ENCODE measurements at regions not wholly inside any gene's neighbourhood (a gene's known extent, or its start where the extent isn't known, plus 50 kb on each side); places are given as distances from the start of the nearest gene placed in this dataset.

DNA sequence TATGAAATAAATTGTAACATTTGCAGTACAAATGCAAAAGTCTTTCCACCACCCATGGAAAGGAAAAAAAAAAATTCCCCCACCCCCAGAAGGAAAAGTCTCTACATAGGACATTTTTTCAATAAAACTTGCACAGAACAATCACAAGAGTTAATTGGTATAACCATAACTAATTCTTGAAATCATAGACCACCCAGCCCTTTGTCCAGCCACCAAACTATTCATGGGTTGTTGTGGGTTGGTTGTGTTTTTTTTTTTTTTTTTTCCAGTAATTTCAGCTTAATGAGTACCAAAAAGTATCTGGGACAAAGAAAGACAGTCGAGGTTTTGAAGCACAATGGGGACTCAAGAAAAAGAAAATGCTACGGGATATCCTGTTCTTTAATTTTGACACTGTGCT, 355.0 kb upstream of the ROBO2 start:
- DNase-seq (ENCODE audit: low spot score in 2 of 2, unreplicated experiment in 2 of 2): no peak
- TF ChIP-seq, protein P1, sequence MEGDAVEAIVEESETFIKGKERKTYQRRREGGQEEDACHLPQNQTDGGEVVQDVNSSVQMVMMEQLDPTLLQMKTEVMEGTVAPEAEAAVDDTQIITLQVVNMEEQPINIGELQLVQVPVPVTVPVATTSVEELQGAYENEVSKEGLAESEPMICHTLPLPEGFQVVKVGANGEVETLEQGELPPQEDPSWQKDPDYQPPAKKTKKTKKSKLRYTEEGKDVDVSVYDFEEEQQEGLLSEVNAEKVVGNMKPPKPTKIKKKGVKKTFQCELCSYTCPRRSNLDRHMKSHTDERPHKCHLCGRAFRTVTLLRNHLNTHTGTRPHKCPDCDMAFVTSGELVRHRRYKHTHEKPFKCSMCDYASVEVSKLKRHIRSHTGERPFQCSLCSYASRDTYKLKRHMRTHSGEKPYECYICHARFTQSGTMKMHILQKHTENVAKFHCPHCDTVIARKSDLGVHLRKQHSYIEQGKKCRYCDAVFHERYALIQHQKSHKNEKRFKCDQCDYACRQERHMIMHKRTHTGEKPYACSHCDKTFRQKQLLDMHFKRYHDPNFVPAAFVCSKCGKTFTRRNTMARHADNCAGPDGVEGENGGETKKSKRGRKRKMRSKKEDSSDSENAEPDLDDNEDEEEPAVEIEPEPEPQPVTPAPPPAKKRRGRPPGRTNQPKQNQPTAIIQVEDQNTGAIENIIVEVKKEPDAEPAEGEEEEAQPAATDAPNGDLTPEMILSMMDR (IDR thresholded peaks at IDR 0.05; ENCODE audit: unreplicated experiment): no peak
- H3K4me3 Mint-ChIP-seq: no peak overlapping the region
- peaks cover 6% of the 10 kb centered on the region for H3K9me3 Mint-ChIP-seq
- H3K27me3 Mint-ChIP-seq (ENCODE audit: low read depth): no peaks in the 10 kb centered on the region
- peaks cover 6% of the 10 kb centered on the region for H3K4me1 Mint-ChIP-seq
- no peaks in the 10 kb centered on the region for H3K36me3 Mint-ChIP-seq
- H3K27ac Mint-ChIP-seq: no peak overlapping the region

DNA sequence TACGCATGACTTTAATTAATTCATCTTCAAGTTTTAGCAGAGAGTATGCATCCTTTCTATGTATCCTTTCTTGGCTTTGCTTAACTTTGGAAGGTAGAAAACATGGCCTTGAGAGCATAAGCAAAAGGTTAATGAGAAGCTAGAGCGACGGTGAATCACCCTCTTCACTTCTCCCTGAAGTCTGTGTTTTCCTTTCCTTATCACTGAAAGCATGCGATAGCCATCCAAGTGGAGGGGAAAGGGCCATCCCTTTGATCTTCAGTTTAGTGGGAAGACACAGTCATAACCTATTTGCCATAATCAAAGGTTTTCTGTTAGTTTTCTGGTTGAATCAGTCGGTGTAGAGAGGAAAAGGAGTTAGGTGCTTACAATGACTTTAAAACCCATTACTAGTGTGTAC, 354.0 kb upstream of the ROBO2 start:
- H3K27ac Mint-ChIP-seq: peak overlapping the region; percentile 28
- peaks cover 6% of the 10 kb centered on the region for H3K9me3 Mint-ChIP-seq
- H3K27me3 Mint-ChIP-seq (ENCODE audit: low read depth): no peaks in the 10 kb centered on the region
- H3K4me3 Mint-ChIP-seq: no peak overlapping the region
- no peak for DNase-seq (ENCODE audit: low spot score in 2 of 2, unreplicated experiment in 2 of 2)
- no peaks in the 10 kb centered on the region for H3K36me3 Mint-ChIP-seq
- TF ChIP-seq, protein P1 (IDR thresholded peaks at IDR 0.05; ENCODE audit: unreplicated experiment): no peak
- peaks cover 6% of the 10 kb centered on the region for H3K4me1 Mint-ChIP-seq

DNA sequence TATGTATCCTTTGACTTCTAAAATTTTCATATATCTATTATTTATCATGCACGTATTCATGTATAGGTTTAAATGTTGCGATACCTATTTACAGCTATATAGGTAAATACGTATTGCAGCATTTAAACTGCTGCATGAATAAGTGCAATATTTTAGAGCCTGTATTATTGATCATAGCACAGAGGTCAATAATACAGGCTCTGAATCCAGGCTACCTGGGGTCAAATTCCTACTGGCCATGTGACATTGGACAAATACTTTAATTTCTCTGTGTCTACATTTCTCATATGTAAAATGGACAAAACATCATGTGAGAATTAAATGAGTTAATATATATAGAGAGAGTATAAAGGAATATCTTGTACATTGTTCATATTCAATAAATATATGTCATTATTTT, 352.9 kb upstream of the ROBO2 start:
- DNase-seq (ENCODE audit: low spot score in 2 of 2, unreplicated experiment in 2 of 2): no peak
- Mint-ChIP-seq H3K9me3 (peaks cover 6% of the 10 kb centered on the region), H3K36me3 (no peaks in the 10 kb centered on the region)

DNA sequence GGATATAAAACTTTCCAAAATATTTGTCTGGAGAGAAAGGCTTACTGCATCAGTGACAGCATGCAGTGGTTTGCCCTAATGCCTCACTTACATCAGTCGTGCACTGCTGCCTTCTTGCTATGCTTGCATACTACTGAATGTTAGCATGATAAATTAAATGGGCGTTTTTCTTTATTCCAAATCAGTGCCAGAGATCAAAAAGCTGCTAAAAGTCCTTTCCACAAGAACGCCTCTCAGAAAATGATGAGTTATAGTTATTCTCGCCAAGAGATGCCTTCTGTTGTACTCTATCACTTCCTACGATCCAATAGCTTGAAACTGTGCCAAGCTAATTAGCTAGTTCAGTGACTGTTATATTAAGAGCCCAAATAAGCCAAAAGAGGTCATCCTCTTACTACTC, 345.8 kb upstream of the ROBO2 start:
- Mint-ChIP-seq H3K27ac (no peak overlapping the region), H3K9me3 (peaks cover 6% of the 10 kb centered on the region), H3K4me1 (peaks cover 6% of the 10 kb centered on the region), H3K27me3 (ENCODE audit: low read depth) (no peaks in the 10 kb centered on the region), H3K36me3 (no peaks in the 10 kb centered on the region), H3K4me3 (no peak overlapping the region)
- TF ChIP-seq, protein P1 (IDR thresholded peaks at IDR 0.05; ENCODE audit: unreplicated experiment): no peak
- DNase-seq (ENCODE audit: low spot score in 2 of 2, unreplicated experiment in 2 of 2): no peak

More for the DNA sequence above, 352.9 kb upstream of the ROBO2 start:
- Mint-ChIP-seq H3K27me3 (ENCODE audit: low read depth) (no peaks in the 10 kb centered on the region), H3K4me3 (no peak overlapping the region), H3K27ac (no peak overlapping the region), H3K4me1 (peaks cover 6% of the 10 kb centered on the region)
- TF ChIP-seq, protein P1 (IDR thresholded peaks at IDR 0.05; ENCODE audit: unreplicated experiment): no peak

DNA sequence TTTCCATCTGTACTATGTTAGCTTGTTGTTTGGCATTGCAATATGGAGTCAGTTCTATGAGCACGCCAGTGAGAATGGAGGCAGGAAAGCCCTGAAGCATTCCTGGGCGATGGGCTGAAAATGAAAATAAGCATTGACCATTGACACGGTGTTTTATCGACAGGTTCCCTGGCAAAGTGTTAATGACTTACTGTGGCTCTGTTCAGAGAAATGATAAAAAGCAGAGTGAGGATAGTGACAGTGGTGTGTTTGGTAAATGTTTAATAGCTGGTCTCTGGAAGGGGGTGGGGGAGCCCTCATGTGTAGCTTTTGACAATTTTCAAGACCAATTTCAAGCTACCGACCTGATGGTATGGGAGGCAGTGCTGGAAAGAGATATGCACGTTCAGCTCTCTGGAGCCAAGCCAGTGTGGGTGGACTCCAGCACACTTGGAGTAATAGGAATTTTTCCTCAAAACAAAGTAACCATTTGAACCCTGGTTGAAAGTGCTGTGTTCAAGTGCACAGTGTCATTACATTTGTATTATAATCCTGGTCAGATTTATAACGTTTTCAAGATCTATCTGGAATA, 341.7 kb upstream of the ROBO2 start:
- TF ChIP-seq, protein P1 (IDR thresholded peaks at IDR 0.05; ENCODE audit: unreplicated experiment): no peak
- no peak for DNase-seq (ENCODE audit: low spot score in 2 of 2, unreplicated experiment in 2 of 2)
- H3K27me3 Mint-ChIP-seq (ENCODE audit: low read depth): peaks cover 5% of the 10 kb centered on the region
- H3K9me3 Mint-ChIP-seq: no peaks in the 10 kb centered on the region
- no peaks in the 10 kb centered on the region for H3K36me3 Mint-ChIP-seq
- H3K27ac Mint-ChIP-seq: no peak overlapping the region
- no peak overlapping the region for H3K4me3 Mint-ChIP-seq
- H3K4me1 Mint-ChIP-seq: peaks cover 10% of the 10 kb centered on the region

DNA sequence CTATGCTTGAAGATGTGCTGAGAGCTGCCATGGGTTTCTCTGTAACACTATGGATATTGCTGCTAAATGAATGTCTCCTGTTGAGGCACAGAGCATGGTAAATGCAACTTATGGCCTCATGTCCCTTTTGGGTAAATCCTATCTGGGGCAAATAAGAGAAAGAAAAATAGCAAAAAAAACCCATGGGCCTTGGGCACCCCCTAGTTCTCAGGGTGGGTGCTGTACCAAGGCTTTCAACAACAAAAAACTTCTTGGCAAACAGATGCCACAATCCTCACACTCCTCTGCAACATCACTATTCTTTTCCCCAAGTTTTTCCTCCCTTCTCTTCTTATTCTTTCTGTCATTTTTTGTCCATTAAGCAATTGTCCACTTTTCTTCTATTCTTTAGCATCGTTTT, 340.1 kb upstream of the ROBO2 start:
- H3K27me3 Mint-ChIP-seq (ENCODE audit: low read depth): peaks cover 5% of the 10 kb centered on the region
- H3K9me3 Mint-ChIP-seq: peaks cover 4% of the 10 kb centered on the region
- peaks cover 10% of the 10 kb centered on the region for H3K4me1 Mint-ChIP-seq
- no peak overlapping the region for H3K4me3 Mint-ChIP-seq
- peak overlapping the region; percentile 3 for H3K27ac Mint-ChIP-seq
- TF ChIP-seq, protein P1 (IDR thresholded peaks at IDR 0.05; ENCODE audit: unreplicated experiment): no peak
- no peak for DNase-seq (ENCODE audit: low spot score in 2 of 2, unreplicated experiment in 2 of 2)
- no peaks in the 10 kb centered on the region for H3K36me3 Mint-ChIP-seq
